ENCODE measurements at regions not wholly inside any gene's neighbourhood (a gene's known extent, or its start where the extent isn't known, plus 50 kb on each side); places are given as distances from the start of the nearest gene placed in this dataset.
"Not testable (repeated sequence)": the region's sequence is repeated elsewhere in the genome, so short reads cannot be mapped to it uniquely, and the experiment has no call there.

DNA sequence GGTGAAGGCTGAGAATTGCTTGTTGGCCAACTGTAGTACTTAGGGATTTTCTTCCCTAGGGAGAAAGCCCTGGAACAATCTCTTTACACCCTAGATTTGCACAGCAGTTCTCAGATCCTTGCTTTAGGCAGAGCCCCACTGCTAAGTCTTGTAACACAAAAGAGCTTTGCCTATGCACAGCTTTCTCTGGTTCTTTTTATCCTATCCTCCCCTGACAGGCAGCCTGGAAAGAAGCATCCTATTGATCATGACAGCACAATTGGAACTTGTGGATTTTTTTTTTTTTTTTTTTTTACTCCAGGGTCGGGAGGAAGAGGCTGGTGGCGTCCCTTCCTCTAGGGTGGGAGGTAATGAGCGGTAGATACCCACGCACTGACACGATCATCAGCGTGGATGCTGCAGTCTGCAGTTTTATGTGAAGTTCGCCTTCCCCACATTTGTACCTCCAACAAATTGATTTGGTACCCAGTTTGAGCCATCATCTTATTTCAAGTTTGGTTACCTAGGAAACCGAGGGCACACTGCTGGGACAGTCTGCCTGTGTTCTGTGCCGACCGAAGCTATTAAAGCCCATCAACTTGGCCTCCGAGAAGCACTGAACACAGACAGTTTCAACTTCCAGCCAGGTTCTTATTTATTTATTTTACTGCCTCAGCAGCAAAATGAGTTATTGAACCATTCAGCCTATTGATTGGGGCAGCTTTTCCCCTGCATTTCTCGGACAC lies 110.1 kb downstream of the NRN1 start:
- DNase-seq (ENCODE audit: low spot score), result no peak

DNA sequence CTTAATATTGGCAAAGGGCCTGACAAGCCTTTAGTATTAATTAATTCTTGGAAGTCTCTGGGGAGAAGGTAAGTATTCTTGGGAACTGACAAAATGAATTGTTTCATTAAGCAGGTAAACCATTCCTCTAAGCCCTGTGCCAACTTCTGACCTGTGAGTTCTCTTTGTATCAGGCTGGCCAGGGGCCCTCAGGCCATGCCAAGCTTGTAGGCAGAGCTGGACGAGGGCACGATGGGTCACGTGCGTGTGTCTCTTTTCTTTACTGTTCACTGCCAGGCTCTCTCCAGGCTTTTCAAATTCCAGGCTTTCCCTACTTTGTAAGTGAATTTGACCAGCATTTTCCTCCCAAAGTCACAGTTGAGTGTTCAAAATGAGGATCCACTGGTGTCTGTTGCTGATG lies 112.4 kb downstream of the NRN1 start:
- DNase-seq (ENCODE audit: low spot score), result no peak

DNA sequence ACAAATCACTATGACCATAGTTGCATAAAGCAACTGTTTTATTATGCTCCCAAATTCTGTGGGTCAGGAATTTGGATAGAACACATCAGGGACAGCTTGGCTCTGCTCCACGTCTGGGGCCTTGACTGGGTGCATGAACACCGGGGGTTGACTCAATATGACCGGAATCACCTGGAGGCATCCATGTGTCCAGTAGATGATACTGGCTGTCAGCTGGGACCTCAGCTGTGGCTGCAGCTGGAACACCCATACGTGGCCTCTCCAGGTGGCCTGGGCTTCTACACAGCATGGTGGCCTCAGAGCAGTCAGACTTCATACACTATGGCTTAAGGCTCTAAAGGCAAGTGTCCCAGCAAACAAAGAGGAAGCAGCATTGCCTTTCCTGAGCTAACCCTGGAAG lies 113.4 kb downstream of the NRN1 start:
- no peak for DNase-seq (ENCODE audit: low spot score)

DNA sequence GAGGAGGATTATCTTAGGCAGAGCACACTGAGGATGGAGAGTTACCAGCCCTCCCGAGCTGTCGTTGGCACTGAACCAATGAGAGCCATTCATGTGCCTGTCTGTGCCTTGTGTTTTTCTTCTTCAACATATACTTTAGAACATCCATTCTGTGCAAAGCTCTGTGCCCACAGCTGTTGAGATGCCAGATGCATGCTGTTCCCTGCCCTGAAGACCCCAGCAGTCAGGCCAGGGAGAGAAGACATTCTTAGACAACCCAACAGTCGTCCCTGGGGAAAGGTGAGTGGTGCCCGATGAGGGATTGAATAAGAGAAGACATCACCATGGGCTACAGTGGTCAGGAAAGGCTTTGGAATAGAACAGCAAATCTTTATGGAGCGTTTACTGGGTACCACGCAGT lies 114.1 kb downstream of the NRN1 start:
- no peak for DNase-seq (ENCODE audit: low spot score)

DNA sequence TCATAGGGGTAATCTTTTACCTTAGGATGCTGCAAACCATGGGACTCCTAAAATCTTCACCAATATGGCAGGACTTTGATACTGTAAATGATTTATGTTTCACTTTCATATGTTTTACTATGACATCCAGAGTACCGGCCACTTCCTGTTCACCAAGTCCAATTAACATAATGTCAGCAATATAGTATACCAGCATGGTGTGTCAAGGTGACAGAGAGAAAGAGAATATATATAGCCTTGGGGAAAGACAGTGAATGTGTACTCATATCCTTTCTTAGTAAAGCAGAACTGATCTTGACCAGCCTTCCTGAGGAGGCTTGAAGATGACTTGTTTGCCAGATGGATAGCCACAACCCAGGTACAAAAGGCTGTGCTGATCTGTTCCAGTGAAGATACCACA lies 127.9 kb downstream of the NRN1 start:
- no peak for DNase-seq (ENCODE audit: low spot score)

DNA sequence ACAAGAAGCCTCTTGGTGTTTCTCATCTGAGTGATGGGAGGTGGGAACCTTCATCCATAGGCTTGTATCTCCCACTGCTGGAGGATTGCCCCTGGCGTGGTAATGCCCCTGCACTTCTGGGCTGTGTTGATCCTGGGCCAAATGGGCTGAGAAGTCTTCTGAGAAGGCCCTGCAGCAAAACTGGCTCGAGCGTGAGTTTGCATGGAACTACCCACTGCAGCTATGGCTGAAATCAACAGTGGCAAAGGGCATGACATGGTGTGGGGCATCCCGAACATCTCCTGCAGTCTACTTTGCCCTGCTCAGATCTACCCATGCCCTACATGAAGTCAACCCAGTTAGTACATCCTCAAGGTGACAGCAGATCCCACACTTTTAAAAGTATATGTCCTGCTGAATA lies 130.6 kb downstream of the NRN1 start:
- no peak for DNase-seq (ENCODE audit: low spot score)

DNA sequence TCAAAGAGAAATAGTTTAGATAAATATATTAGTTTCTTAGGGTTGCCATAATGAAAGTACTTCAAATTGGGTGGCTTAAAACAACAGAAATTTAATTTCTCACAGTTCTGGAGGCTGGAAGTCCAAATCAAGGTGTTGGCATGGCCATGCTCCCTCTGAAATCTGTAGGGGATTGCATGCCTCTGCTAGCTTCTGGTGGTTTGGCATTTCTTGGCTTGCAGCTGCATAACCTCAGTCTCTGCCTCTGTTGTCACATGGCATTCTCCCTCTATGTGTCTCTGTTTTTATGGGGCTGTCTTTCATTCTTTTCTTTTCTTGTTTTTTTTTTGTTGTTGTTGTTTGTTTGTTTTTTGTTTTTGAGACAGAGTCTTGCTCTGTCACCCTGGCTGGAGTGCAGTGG lies 132.7 kb downstream of the NRN1 start:
- DNase-seq (ENCODE audit: low spot score), result not testable (repeated sequence)

DNA sequence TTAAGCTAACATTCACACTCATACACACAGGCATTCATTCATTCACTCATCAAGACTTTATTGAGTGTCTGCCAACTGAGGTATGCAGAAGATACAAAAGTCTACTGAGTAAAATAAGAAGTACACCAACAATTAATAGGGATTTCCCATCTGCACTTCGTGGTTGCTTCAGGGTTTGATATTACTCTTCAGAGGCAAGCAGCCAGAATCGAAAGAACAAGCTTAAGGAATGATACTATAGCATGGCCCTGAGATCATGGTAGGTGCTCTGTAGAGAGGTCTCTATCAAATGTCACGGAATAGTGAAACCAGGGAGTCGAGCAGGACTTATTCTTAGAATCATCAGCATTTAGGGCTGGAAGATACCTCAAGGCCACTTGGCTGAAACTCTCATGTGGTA lies 135.4 kb downstream of the NRN1 start:
- DNase-seq (ENCODE audit: low spot score), result no peak

DNA sequence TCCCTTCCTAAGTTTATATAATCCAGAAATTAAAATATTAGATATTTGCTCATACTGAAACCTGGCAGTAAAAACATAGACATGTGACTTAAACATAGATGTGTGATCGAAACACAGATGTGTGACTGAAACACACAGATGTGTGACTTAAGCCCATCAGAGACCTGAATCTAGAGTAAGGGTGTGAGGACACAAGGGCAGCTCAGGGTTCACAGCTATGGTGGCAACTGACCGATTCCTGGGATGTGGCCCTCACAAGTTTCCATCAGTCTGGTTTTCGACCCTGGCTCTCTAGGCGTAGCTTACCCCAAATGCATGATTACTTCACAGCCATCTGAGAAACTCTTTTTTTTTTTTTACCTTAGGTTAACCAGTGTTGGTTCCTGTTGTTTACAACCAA lies 137.0 kb downstream of the NRN1 start:
- DNase-seq (ENCODE audit: low spot score), result no peak

DNA sequence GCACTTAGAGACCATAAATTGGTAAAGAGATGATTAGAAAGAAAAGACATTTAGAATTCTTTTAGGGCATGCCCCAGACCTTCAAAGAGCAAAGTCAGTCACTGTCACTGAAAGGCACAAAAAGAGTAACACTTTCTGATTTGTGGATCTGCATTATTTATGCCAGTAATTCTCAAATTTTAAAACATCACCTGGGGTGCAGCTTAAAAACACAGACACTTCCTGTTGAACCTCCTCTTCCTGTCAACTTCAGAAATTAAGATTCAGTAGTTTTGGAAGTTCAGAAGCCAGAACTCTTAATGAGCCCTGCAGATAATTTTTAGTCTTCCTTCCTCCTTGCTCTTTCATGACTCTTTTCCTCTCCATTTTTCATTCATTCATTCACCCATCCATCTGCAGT lies 137.5 kb downstream of the NRN1 start:
- no peak for DNase-seq (ENCODE audit: low spot score)

DNA sequence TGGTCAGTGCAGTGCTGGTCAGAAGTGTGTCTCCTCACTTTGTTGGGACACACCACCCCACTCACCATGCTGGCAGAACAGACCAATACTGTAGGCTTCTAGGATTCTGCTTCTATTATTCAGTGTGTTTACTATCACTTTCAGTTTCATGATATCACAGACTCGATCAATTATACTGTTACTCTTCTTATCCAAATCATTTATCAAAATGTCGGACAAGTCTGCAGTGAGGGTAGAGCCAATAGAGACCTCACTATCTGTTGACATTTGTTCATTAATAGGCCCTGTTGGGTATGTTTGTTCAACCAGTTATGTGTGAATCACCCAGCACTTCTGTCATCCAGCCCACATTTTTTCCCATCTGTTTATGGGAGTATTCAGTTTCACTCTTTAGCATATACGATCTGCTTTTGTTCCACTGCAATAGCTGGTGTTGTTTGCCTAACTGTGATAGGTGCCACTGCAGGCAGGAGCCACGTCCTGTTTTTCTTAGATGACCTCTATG lies 140.1 kb downstream of the NRN1 start:
- DNase-seq (ENCODE audit: low spot score), result peak; percentile 74

DNA sequence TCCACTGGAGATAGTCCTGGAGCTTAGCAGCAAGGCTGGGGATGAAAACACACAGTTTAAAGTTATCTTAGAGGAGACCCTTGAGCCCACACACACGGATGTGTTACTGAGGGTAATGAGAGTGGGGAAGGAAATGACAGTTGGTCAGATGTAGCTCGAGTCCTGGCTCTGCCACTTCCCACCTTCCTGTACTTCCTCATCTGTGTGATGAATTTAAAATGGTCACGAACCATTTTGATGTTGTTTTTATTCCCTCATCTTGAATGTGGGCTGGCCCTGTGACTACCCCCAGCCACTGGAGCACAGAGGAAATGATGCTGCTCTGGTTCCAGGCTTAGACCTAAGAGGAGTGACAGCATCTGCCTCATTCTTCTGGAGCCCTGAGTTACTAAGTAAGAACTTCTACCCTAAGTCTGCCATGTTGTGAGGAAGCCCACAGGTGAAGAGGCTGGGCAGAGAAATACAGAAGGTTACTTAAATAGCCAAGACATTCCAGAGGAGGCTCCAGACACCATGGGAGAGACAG lies 141.2 kb downstream of the NRN1 start:
- DNase-seq (ENCODE audit: low spot score), result no peak

DNA sequence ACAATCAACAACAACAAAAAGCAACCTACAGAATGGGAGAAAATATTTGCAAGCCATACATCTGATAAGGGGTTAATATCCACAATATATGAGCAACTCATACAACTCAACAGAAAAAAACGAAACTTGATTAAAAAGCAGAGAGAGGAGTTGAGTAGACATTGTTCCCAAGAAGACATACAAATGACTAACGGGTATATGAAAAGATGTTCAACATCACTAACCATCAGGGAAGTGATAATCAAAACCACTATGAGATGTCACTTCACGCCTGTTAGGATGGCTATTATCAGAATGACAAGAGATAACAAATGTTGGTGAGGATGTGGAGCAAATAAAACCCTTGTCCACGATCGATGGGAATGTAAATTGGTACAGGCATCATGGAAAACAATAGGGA lies 145.9 kb downstream of the NRN1 start:
- no peak for DNase-seq (ENCODE audit: low spot score)

DNA sequence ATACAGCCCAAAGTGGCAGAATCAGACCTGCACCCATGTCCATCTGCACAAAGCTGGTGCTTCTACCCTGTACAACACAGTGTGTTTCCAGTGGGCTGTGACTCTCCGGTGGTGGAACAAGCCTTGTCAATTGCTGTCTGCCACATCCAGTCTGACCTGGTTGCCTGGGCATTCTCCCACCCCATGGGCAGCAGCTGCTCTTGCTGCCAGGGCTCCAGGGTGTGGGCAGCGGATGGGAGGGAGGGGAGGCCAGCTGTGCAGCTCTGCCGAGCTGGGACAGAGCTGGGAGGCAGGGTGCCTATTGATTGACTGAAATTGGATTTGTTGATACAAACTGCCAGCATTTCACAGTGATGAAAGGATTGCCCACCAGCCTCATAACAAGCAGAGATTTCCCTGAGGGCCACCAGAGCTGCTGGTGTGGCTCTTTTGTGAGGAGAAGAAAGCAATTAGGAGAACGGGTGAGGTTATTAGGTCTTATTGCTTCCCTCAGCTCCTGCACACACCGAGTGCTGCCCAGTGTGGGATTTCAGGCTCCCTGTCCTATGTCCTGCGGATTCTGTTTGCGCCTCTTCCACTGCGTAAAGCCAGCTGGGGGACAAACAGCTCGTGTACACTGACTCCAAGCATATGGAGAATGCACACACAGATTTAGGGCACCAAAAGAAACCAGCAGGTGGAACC lies 150.8 kb downstream of the NRN1 start:
- DNase-seq (ENCODE audit: low spot score), result no peak

DNA sequence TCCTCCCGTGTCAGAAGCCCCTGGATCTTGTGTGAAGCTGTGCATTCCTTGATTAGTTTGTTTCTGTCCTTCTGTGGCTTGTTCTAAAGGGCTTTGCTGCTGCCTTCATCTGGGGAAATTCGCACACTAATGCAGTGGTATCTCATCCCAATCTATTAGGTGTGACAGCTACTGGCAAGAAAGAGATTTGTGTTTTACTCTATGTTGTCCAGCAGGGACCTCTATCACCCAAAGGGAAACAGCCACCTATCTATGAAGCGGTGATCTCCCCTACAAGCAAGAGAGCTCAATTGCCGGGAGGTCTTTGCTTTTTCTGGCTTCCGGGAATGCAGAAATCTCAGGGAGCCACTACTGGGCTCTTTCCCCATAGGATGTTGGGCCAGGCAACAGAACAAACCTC lies 151.8 kb downstream of the NRN1 start:
- DNase-seq (ENCODE audit: low spot score), result no peak

DNA sequence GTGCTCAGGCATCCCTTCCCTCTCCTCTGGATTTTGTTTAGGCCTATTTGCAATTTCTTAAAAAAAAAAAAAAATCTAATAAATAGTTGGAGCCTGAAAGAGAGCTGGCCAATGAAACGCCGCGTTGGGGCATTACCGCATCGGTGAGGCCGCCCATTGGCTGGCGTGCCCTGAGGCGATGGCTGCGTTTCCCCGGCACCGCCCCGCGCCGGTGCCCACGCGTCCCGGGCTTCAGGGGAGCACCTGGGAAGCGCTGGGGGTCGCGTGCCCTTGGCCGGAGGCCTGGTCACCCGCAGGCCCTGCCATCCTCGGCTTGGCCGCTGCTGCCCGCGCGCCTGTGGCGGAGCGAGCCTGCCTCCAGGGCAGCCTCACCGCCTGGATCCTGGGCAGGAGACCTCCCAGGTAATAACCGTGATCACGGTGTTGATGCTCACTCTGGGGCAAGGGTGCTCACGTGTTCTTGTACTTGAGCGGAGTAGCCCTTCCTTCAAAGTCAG lies 155.4 kb downstream of the NRN1 start:
- DNase-seq (ENCODE audit: low spot score), result peak; percentile 51

DNA sequence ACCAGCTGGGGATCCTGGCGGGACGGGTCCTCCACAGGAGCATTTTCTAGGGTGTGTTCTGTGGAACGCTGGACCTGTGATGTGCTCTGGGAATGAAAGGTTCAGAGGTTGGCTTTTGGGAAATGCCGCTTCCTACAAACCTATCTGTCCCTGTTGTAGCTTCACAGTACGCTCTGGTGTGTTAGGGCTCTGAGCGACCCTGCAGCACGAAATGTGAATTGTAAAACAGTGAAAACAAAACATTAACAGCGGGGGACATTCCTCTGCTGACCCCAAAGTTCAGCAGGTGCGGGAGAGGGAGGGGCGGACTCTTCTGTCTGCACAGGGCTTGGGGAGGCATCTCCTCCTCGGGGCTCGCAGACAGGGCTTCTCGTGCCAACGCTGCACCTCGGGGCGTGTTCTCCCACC lies 155.9 kb downstream of the NRN1 start:
- DNase-seq (ENCODE audit: low spot score), result no peak

DNA sequence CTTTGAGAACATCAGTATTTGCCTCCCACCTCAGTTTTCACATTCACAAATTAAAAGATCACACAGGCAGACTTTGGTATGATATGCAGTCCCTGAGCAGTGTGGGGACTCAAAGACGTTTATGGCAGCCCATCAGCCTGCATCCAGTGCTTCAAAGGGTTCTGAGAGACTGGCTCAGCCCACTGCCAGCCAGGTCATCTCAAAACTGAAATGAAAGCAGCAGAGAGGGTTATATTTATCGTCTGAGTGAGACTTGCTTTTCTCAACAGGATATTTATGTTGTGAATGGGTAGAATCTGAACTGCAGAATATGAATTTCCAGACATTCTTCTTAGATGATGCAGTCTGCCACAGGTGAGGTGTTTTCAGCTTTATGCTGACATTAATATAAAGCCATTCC lies 159.8 kb downstream of the NRN1 start:
- DNase-seq (ENCODE audit: low spot score), result no peak

DNA sequence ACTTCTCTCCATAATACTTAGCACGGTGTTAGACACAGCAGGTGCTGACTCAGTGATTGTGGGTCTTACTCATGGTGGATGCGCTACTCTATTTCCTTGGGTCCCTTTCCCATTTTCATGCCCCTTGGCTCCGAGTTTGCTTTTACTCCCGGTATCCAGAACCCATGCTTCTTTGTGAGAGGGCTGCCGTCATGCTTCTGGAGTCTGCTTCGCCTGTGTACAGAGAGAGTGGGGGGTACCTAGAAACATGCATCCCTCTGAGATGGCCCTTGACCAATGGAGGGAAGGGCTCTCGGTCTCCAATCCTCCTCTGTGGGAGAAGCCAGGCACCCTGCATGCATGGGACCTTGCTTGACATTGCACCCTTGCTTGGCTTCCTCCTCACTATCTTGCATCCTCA lies 160.4 kb downstream of the NRN1 start:
- DNase-seq (ENCODE audit: low spot score), result no peak

DNA sequence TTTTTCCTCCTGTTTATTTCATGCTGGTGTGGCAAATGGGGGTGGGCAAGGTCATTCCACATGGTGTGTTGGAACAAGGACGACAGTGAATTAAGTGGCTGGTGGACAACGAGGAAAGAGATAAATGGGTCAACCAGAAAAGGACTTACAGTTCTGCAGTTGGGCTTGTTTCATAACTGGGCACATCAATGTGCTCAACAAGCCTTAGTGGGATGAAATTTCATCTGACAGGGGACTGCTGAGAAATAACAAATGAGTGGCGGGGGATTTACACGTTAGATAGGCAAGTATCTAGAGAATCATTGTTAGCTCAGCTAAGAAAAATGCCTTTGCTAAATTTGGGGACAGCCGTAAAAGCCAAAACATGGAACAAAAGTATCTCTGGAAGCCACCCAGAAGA lies 163.6 kb downstream of the NRN1 start:
- DNase-seq (ENCODE audit: low spot score), result no peak

DNA sequence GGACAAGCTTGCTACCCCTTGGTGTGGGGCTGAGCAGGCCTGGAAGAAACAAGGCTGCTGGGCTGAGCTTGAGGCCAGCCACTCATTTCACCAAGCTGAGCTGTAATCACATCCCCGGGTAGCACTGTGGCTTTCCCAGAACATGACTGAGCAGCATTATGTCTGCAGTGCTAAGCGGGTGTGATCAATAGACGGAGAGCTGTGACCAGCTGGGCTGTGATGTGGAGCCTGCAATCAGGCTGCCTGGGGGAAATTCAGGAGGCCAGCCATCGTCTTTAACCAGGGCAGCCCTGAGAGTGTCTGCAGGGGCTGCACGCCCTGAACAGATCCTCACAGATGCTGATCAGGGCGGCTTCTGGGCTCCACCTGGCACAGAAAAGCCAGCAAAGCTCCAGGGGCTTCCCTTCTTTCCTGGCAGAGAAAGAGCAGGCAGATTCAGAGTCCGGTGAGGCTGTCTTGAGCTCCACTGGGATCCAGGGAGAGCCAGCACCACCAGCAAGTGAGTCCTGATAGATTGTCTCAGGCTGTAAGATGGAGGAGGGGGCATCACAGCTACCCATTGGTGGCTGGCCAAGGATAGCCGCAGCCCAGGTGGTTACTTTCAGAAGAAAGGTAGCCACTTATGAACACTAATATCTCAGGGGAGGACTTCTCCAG lies 165.9 kb downstream of the NRN1 start:
- DNase-seq (ENCODE audit: low spot score), result no peak

DNA sequence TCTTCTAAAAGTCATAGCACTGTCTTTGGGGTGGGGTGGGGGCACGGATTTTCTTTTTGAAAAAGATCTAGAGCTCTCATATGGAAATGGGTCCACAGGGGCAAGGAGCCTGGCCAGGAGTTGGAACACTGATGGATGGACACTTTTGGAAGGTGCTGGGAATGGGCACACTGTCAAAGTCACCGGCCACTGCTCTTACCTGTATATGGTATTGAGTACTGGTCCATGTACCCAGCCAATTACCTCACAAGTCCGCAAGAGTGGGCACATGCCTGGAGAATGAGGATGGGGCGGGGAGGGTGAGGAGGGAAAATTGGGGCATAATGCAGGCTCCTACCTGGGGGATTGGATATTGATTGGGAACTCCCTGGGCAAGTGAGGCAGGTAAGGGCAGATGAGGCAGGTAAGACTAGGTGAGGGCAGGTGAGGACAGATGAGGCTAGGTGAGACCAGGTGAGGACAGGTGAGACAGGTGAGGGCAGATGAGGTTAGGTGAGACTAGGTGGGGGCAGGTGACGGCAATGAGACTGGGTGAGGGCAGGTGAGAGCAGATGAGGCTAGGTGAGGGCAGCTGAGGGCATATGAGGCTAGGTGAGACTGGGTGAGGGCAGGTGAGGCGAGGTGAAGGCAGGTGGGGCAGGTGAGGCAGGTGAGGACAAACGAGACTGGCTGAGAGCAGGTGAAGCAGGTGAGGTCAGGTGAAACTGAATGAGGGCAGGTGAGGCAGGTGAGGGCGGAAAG lies 167.9 kb downstream of the NRN1 start:
- DNase-seq (ENCODE audit: low spot score), result no peak
